Heart left ventricle (tissue), 16 donors: ENCODE measurements at regions not wholly inside any gene's neighbourhood (a gene's known extent, or its start where the extent isn't known, plus 50 kb on each side); places are given as distances from the start of the nearest gene placed in this dataset.
"Not testable (repeated sequence)": the region's sequence is repeated elsewhere in the genome, so short reads cannot be mapped to it uniquely, and the experiment has no call there.

Source experiments
- ATAC-seq, 4 donors: fragments of 200-7000 bp; cut with Tn5 transposase; one replicate each; pipeline ENCODE4 v1.9.1; 2020 to 2022; ENCODE audit warnings: moderate library complexity in 4 of 4, mild to moderate bottlenecking in 3 of 4, moderate number of reproducible peaks in 1 of 4
- DNase-seq, 5 donors: peaks; one replicate each; pipeline ENCODE4 v3.0.0-alpha.2; 2020
- H3K27ac ChIP-seq, 12 donors: fragments of 200-600 bp; sonication (generic) in 4 of 12; one replicate each; pipeline versions ENCODE4 v1.5.0 to v1.8.0; 2016 to 2022; ENCODE audit warnings: mild to moderate bottlenecking in 2 of 12
- H3K27me3 ChIP-seq, 9 donors: fragments of 200-600 bp; sonication (generic) in 2 of 9; one replicate each; pipeline versions ENCODE4 v1.5.1 to v1.8.0; 2016 to 2022; ENCODE audit warnings: mild to moderate bottlenecking in 3 of 9
- H3K36me3 ChIP-seq, 9 donors: fragments of 200-600 bp; sonication (generic) in 2 of 9; one replicate each; pipeline versions ENCODE4 v1.5.0 to v1.8.0; 2018 to 2022; ENCODE audit warnings: mild to moderate bottlenecking in 2 of 9
- H3K4me1 ChIP-seq, 12 donors: fragments of 200-600 bp; sonication (generic) in 4 of 12; one replicate each; pipeline versions ENCODE4 v1.5.0 to v1.8.0; 2016 to 2022; ENCODE audit warnings: mild to moderate bottlenecking in 3 of 12
- H3K4me3 ChIP-seq, 12 donors: fragments of 200-600 bp; sonication (generic) in 4 of 12; one replicate each; pipeline versions ENCODE4 v1.5.0 to v1.8.0; 2017 to 2022; ENCODE audit warnings: mild to moderate bottlenecking in 9 of 12, moderate library complexity in 4 of 12
- H3K9me3 ChIP-seq, 12 donors: fragments of 200-600 bp; sonication (generic) in 4 of 12; one replicate each; pipeline versions ENCODE4 v1.5.0 to v1.8.0; 2016 to 2022; ENCODE audit warnings: mild to moderate bottlenecking in 1 of 12
- CTCF ChIP-seq, 12 donors: fragments of 200-600 bp; sonication (generic) in 4 of 12; IDR thresholded peaks; one replicate each; pipeline versions ENCODE4 v1.5.0 to v1.8.0; 2018 to 2022; ENCODE audit warnings: antibody characterized with exemption in 12 of 12, mild to moderate bottlenecking in 5 of 12
- POLR2A ChIP-seq, 2 donors: fragments of 450-650 bp; IDR thresholded peaks; one replicate each; pipeline ENCODE4 v1.6.1; 2017; ENCODE audit warnings: antibody characterized with exemption in 2 of 2, mild to moderate bottlenecking in 2 of 2, moderate library complexity in 2 of 2
- WGBS, 4 donors: extraction: QIAGEN DNeasy Blood & Tissue Kit in 2 of 4; methylation state at CpG; one replicate each; pipeline versions ENCODE4 v1.1.5 to v1.1.7; 2013 to 2018; 5-methylcytosine and 5-hydroxymethylcytosine counted together
- intact Hi-C, 10 donors: fragments of 100-400 bp; cut with DNase I; formaldehyde crosslinking; loops; one replicate each; pipeline versions ENCODE4 v1.11.1 to v1.14.2; 2022
- donor health status: ischemic (EF 13 %, LVEDD 7.1; RV severe dilation, severe dysfunction).
- donor health status: healthy with polysubstance abuse.
- donor health status: DM: no; HTN: yes; CAD: no.
- donor health status: DM: no; HTN: no; CAD: no.
- donor health status: ischemic (EF 25% LVEDD 6.9; RV normal size, moderate dysfunction).
- donor health status: ischemic (EF 25% LVEDD 5.7; RV mildly dilated, moderate dysfunction).
- donor health status: healthy.
- donor health status: DM: yes; HTN: yes; CAD: no.
- donor health status: ischemic (EF 35%, LVEDD 5.7; RV mildly dilated, moderate dysfunction).
- donor health status: nonischemic (EF 11% LVEDD 7.7; RV severe dilation, severe dysfunction).
- donor health status: DM: yes; HTN: yes; CAD: no.
- donor health status: PGD.
- donor health status: ischemic (EF 29% LVEDD 5.4; RV normal size, mild dysfunction).
- donor health status: nonischemic (EF 23%, LVEDD 6.1; RV moderate dilation, normal function).

- 69 to 92% (median 85%) methylated on average over 3 of the region's 3 CpGs for WGBS, 4 donors
- no peak for ATAC-seq
- Histone ChIP-seq H3K4me1 (no peaks in the 10 kb centered on the region), H3K36me3 (no peaks in the 10 kb centered on the region), H3K27me3 (no peaks in the 10 kb centered on the region), H3K27ac (no peak overlapping the region), H3K4me3 (no peak overlapping the region), H3K9me3 (no peaks in the 10 kb centered on the region)
- no peak for TF ChIP-seq CTCF (IDR thresholded peaks at IDR 0.05)
- no peak for TF ChIP-seq POLR2A (IDR thresholded peaks at IDR 0.05)
- no peak for DNase-seq
- intact Hi-C loops, result no loop called here
These were observed 865.5 kb downstream of the CCDC85A start for GRCh38 chr2:57049273-57049672.

- TF ChIP-seq POLR2A (IDR thresholded peaks at IDR 0.05), result no peak
- no peak for DNase-seq
- 78 to 91% (median 86%) methylated on average over 3 of the region's 3 CpGs for WGBS, 4 donors
These were observed 866.2 kb downstream of the CCDC85A start for GRCh38 chr2:57050007-57050406.

GRCh38 chr2:57066301-57066700 is 882.5 kb downstream of the CCDC85A start:
- DNase-seq, H3K27ac ChIP-seq, ATAC-seq, H3K4me1 ChIP-seq, H3K9me3 ChIP-seq, H3K27me3 ChIP-seq, H3K36me3 ChIP-seq, intact Hi-C loops, H3K4me3 ChIP-seq: not testable (repeated sequence)
- WGBS, 4 donors, result 64 to 85% (median 74%) methylated on average over 1 of the region's 1 CpG

More at GRCh38 chr2:57050007-57050406, 866.2 kb downstream of the CCDC85A start:
- Histone ChIP-seq H3K27ac (no peak overlapping the region), H3K27me3 (no peaks in the 10 kb centered on the region), H3K4me1 (no peaks in the 10 kb centered on the region), H3K9me3 (no peaks in the 10 kb centered on the region), H3K4me3 (no peak overlapping the region), H3K36me3 (no peaks in the 10 kb centered on the region)
- ATAC-seq, result no peak
- intact Hi-C loops, result no loop called here

GRCh38 chr2:57075226-57075625 is 891.4 kb downstream of the CCDC85A start:
- no peaks in the 10 kb centered on the region for H3K4me1 ChIP-seq
- no peaks in the 10 kb centered on the region for H3K9me3 ChIP-seq
- DNase-seq (no peak), ATAC-seq (no peak)
- TF ChIP-seq CTCF (IDR thresholded peaks at IDR 0.05) (no peak), POLR2A (IDR thresholded peaks at IDR 0.05) (no peak)
- no peak overlapping the region for H3K27ac ChIP-seq
- H3K27me3 ChIP-seq, result no peaks in the 10 kb centered on the region
- H3K4me3 ChIP-seq, result no peak overlapping the region
- no peaks in the 10 kb centered on the region for H3K36me3 ChIP-seq
- intact Hi-C loops, result no loop called here

- ATAC-seq (no peak), DNase-seq (no peak)
- no peaks in the 10 kb centered on the region for H3K4me1 ChIP-seq
- no peaks in the 10 kb centered on the region for H3K36me3 ChIP-seq
- H3K27ac ChIP-seq, result no peak overlapping the region
- H3K9me3 ChIP-seq, result peaks cover 0 to 6% (median 0%) of the 10 kb centered on the region in 12 donors
- intact Hi-C loops, result no loop called here
- TF ChIP-seq POLR2A (IDR thresholded peaks at IDR 0.05) (no peak), CTCF (IDR thresholded peaks at IDR 0.05) (no peak)
- no peaks in the 10 kb centered on the region for H3K27me3 ChIP-seq
- H3K4me3 ChIP-seq, result no peak overlapping the region
These were observed 896.2 kb downstream of the CCDC85A start for GRCh38 chr2:57080035-57080434.
